Loucy (cell line): ENCODE measurements at regions not wholly inside any gene's neighbourhood (a gene's known extent, or its start where the extent isn't known, plus 50 kb on each side); places are given as distances from the start of the nearest gene placed in this dataset.
A peak's percentile ranks its signal among the peaks of the same experiment; 100 is the strongest.

Experiments
- H2AFZ ChIP-seq: fragments of 200-600 bp; sonication (generic); 2 replicates; pipeline ENCODE4 v1.6.0; 2016; ENCODE audit warnings: antibody characterized with exemption, mild to moderate bottlenecking, low read length, moderate library complexity
- H3F3A ChIP-seq: fragments of 200-600 bp; 2 replicates; pipeline ENCODE4 v1.6.0; 2016; ENCODE audit warnings: antibody characterized with exemption, low read depth, mild to moderate bottlenecking
- H3K27me3 ChIP-seq: fragments of 200-600 bp; sonication (generic); 2 replicates; pipeline ENCODE4 v1.6.1; 2014; ENCODE audit warnings: low read length, mild to moderate bottlenecking; ENCODE audit not compliant: insufficient read depth, poor library complexity, severe bottlenecking
- H3K36me3 ChIP-seq: fragments of 200-600 bp; sonication (generic); 2 replicates; pipeline ENCODE4 v1.6.1; 2016; ENCODE audit warnings: low read length; ENCODE audit not compliant: insufficient read depth
- H3K4me1 ChIP-seq: fragments of 200-600 bp; sonication (generic); 2 replicates; pipeline ENCODE4 v1.5.1; 2014; ENCODE audit warnings: low read length, mild to moderate bottlenecking; ENCODE audit not compliant: insufficient read depth, poor library complexity, severe bottlenecking
- H3K4me2 ChIP-seq: fragments of 200-600 bp; sonication (generic); 2 replicates; pipeline ENCODE4 v1.6.0; 2014; ENCODE audit warnings: antibody characterized with exemption, low read length, low read depth, mild to moderate bottlenecking; ENCODE audit not compliant: poor library complexity, severe bottlenecking
- H3K4me3 ChIP-seq: fragments of 200-600 bp; sonication (generic); 2 replicates; pipeline ENCODE4 v1.5.1; 2014; ENCODE audit warnings: low read length, mild to moderate bottlenecking, mixed read lengths; ENCODE audit not compliant: poor library complexity, severe bottlenecking
- H3K79me2 ChIP-seq: fragments of 200-600 bp; sonication (generic); 2 replicates; pipeline ENCODE4 v1.6.1; 2014; ENCODE audit warnings: low read length; ENCODE audit not compliant: insufficient read depth
- H3K9ac ChIP-seq: fragments of 200-600 bp; sonication (generic); 2 replicates; pipeline ENCODE4 v1.6.0; 2014; ENCODE audit warnings: mild to moderate bottlenecking, low read depth, low read length, moderate library complexity; ENCODE audit not compliant: poor library complexity, severe bottlenecking
- H3K9me2 ChIP-seq: fragments of 200-600 bp; sonication (generic); replicated peaks from 2 replicates; pipeline ENCODE4 v1.6.1; 2016; ENCODE audit warnings: low read depth, low read length, mixed read lengths
- H3K9me3 ChIP-seq: fragments of 200-600 bp; sonication (generic); 2 replicates; pipeline ENCODE4 v1.6.1; 2014; ENCODE audit warnings: mild to moderate bottlenecking, antibody characterized with exemption, low read length, low read depth; ENCODE audit not compliant: insufficient read depth
- H4K20me1 ChIP-seq: fragments of 200-600 bp; sonication (generic); 2 replicates; pipeline ENCODE4 v1.6.0; 2014; ENCODE audit warnings: antibody characterized with exemption, low read length, mild to moderate bottlenecking; ENCODE audit not compliant: insufficient read depth, poor library complexity, severe bottlenecking
- CTCF ChIP-seq: fragments of 200-600 bp; sonication (generic); conservative IDR thresholded peaks from 2 replicates; pipeline ENCODE4 v1.5.1; 2014; ENCODE audit warnings: mild to moderate bottlenecking, antibody characterized with exemption, low read length
- EZH2phosphoT487 ChIP-seq: fragments of 200-600 bp; IDR thresholded peaks from 2 replicates; pipeline ENCODE4 v1.6.1; 2018; ENCODE audit warnings: antibody characterized with exemption, mild to moderate bottlenecking, moderate library complexity, borderline replicate concordance

GRCh38 chr14:22699801-22700564 is 55.8 kb upstream of the OR6J1 start:
- no peak overlapping the region for H3K9ac ChIP-seq
- TF ChIP-seq EZH2phosphoT487 = no peak
- H3F3A ChIP-seq = no peaks in the 10 kb centered on the region
- H3K4me2 ChIP-seq = no peak overlapping the region
- H3K9me2 ChIP-seq = no peaks in the 10 kb centered on the region
- H3K4me1 ChIP-seq = no peaks in the 10 kb centered on the region
- no peaks in the 10 kb centered on the region for H3K9me3 ChIP-seq
- peaks cover 6% of the 10 kb centered on the region for H3K27me3 ChIP-seq
- H2AFZ ChIP-seq = no peak overlapping the region
- no peaks in the 10 kb centered on the region for H3K79me2 ChIP-seq
- no peaks in the 10 kb centered on the region for H3K36me3 ChIP-seq
- no peak overlapping the region for H3K4me3 ChIP-seq
- H4K20me1 ChIP-seq = no peaks in the 10 kb centered on the region

DNA sequence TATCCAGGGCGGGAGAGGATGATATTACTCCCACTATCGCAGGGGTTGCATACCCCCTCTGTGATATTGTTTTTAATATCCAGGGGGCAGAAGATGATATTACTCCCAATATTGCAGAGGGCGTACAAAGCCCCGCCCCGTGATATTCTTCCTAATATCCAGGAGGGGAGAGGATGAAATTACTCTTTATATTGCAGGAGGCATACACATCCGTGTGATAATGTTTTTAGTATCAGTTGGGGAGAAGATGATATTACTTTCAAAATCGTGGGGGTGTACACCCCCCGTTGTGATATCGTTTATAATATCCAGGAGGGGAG is 52.9 kb upstream of the OXA1L start:
- Histone ChIP-seq H3K36me3 (no peaks in the 10 kb centered on the region), H3K9ac (peak overlapping the region; percentile 53), H3K79me2 (no peaks in the 10 kb centered on the region), H3K4me3 (peak overlapping the region; percentile 67), H2AFZ (peak overlapping the region; percentile 98), H3K9me2 (no peaks in the 10 kb centered on the region), H3F3A (no peaks in the 10 kb centered on the region), H3K27me3 (no peaks in the 10 kb centered on the region), H3K4me1 (peaks cover 4% of the 10 kb centered on the region), H3K4me2 (peak overlapping the region; percentile 79), H3K9me3 (no peaks in the 10 kb centered on the region), H4K20me1 (no peaks in the 10 kb centered on the region)
- no peak for TF ChIP-seq EZH2phosphoT487

- TF ChIP-seq EZH2phosphoT487 (no peak), CTCF (no peak)
- no peaks in the 10 kb centered on the region for H3F3A ChIP-seq
- peaks cover 4% of the 10 kb centered on the region for H3K4me1 ChIP-seq
- H3K9ac ChIP-seq = no peak overlapping the region
- H3K9me3 ChIP-seq = no peaks in the 10 kb centered on the region
- no peak overlapping the region for H3K4me3 ChIP-seq
- no peak overlapping the region for H2AFZ ChIP-seq
- H3K9me2 ChIP-seq = no peaks in the 10 kb centered on the region
- no peaks in the 10 kb centered on the region for H3K36me3 ChIP-seq
- no peaks in the 10 kb centered on the region for H4K20me1 ChIP-seq
- no peaks in the 10 kb centered on the region for H3K27me3 ChIP-seq
- no peak overlapping the region for H3K4me2 ChIP-seq
- no peaks in the 10 kb centered on the region for H3K79me2 ChIP-seq
These were observed 51.2 kb upstream of the OXA1L start for GRCh38 chr14:22715186-22715812.

- Histone ChIP-seq H4K20me1 (no peaks in the 10 kb centered on the region), H3K27me3 (no peaks in the 10 kb centered on the region), H3K4me2 (no peak overlapping the region), H3F3A (no peaks in the 10 kb centered on the region), H3K4me1 (peaks cover 4% of the 10 kb centered on the region), H3K9me3 (no peaks in the 10 kb centered on the region), H3K9ac (no peak overlapping the region), H3K79me2 (no peaks in the 10 kb centered on the region), H3K36me3 (no peaks in the 10 kb centered on the region), H2AFZ (no peak overlapping the region), H3K9me2 (no peaks in the 10 kb centered on the region), H3K4me3 (no peak overlapping the region)
- no peak for TF ChIP-seq EZH2phosphoT487
- TF ChIP-seq CTCF = no peak
These were observed 50.6 kb upstream of the OXA1L start for GRCh38 chr14:22715890-22716289.
